Liver (tissue), 8 donors: ENCODE measurements at regions not wholly inside any gene's neighbourhood (a gene's known extent, or its start where the extent isn't known, plus 50 kb on each side); places are given as distances from the start of the nearest gene placed in this dataset.

Experiments
- DNase-seq: peaks from one replicate; pipeline ENCODE4 v3.0.0-alpha.2; 2017; ENCODE audit warnings: low spot score
- H3K27ac ChIP-seq, 2 donors: one replicate each; pipeline ENCODE4 v1.7.0; 2013; ENCODE audit warnings: inconsistent platforms in 2 of 2, low read length in 2 of 2, control low read depth in 1 of 2, low read depth in 1 of 2, mild to moderate bottlenecking in 1 of 2
- H3K27me3 ChIP-seq, 4 donors: one replicate each; pipeline versions ENCODE4 v1.6.1 to v1.7.0; 2013; ENCODE audit warnings: low read length in 3 of 4, inconsistent platforms in 1 of 4, mild to moderate bottlenecking in 1 of 4, moderate library complexity in 1 of 4; ENCODE audit not compliant: control insufficient read depth in 4 of 4, insufficient read depth in 4 of 4
- H3K36me3 ChIP-seq, 4 donors: one replicate each; pipeline versions ENCODE4 v1.6.1 to v1.7.0; 2013; ENCODE audit warnings: low read length in 3 of 4, mild to moderate bottlenecking in 3 of 4, low read depth in 1 of 4, moderate library complexity in 1 of 4; ENCODE audit not compliant: control insufficient read depth in 4 of 4, insufficient read depth in 3 of 4
- H3K4me1 ChIP-seq, 4 donors: one replicate each; pipeline versions ENCODE4 v1.6.1 to v1.7.0; 2013; ENCODE audit warnings: low read length in 3 of 4, mild to moderate bottlenecking in 3 of 4, moderate library complexity in 1 of 4; ENCODE audit not compliant: control insufficient read depth in 4 of 4, insufficient read depth in 4 of 4
- H3K4me3 ChIP-seq, 3 donors: one replicate each; pipeline versions ENCODE4 v1.6.1 to v1.7.0; 2013; ENCODE audit warnings: low read length in 3 of 3, control low read depth in 1 of 3, low read depth in 1 of 3, mild to moderate bottlenecking in 1 of 3
- H3K9ac ChIP-seq, 2 donors: one replicate each; pipeline ENCODE4 v1.7.0; 2013; ENCODE audit warnings: low read length in 2 of 2, mild to moderate bottlenecking in 2 of 2, moderate library complexity in 2 of 2, control low read depth in 1 of 2, low read depth in 1 of 2
- H3K9me3 ChIP-seq, 4 donors: one replicate each; pipeline versions ENCODE4 v1.6.1 to v1.7.0; 2013; ENCODE audit warnings: low read length in 3 of 4; ENCODE audit not compliant: control insufficient read depth in 4 of 4
- ATF3 ChIP-seq: IDR thresholded peaks from 2 replicates; pipeline ENCODE4 v1.6.1; 2016; ENCODE audit warnings: antibody characterized with exemption
- CTCF ChIP-seq: fragments of 150-350 bp; IDR thresholded peaks from 2 replicates; pipeline ENCODE4 v1.5.1; 2017; ENCODE audit warnings: improper control_type of control experiment, low read depth, low read length; ENCODE audit not compliant: missing input control
- EGR1 ChIP-seq, 2 donors: IDR thresholded peaks; 2 replicates each; pipeline ENCODE4 v1.6.1; 2016 to 2018; ENCODE audit warnings: antibody characterized with exemption in 2 of 2, low read depth in 2 of 2
- FOXA1 ChIP-seq: IDR thresholded peaks from 2 replicates; pipeline ENCODE4 v1.6.1; 2016; ENCODE audit warnings: antibody characterized with exemption
- FOXA2 ChIP-seq: IDR thresholded peaks from 2 replicates; pipeline ENCODE4 v1.6.1; 2016; ENCODE audit warnings: antibody characterized with exemption
- GABPA ChIP-seq, 2 donors: IDR thresholded peaks in 1 of 2; conservative IDR thresholded peaks in 1 of 2; 2 replicates each; pipeline ENCODE4 v1.6.1; 2016; ENCODE audit warnings: antibody characterized with exemption in 2 of 2, mild to moderate bottlenecking in 1 of 2, moderate library complexity in 1 of 2
- HNF4A ChIP-seq, 2 donors: conservative IDR thresholded peaks; 2 replicates each; pipeline ENCODE4 v1.6.1; 2016; ENCODE audit warnings: antibody characterized with exemption in 2 of 2, mild to moderate bottlenecking in 2 of 2
- HNF4G ChIP-seq: IDR thresholded peaks from 2 replicates; pipeline ENCODE4 v1.6.1; 2016; ENCODE audit warnings: antibody characterized with exemption
- JUND ChIP-seq, 2 donors: IDR thresholded peaks; 2 replicates each; pipeline ENCODE4 v1.6.1; 2016; ENCODE audit warnings: antibody characterized with exemption in 2 of 2
- MAX ChIP-seq: IDR thresholded peaks from 2 replicates; pipeline ENCODE4 v1.6.1; 2016; ENCODE audit warnings: antibody characterized with exemption
- NR2F2 ChIP-seq: IDR thresholded peaks from 2 replicates; pipeline ENCODE4 v1.6.1; 2016; ENCODE audit warnings: antibody characterized with exemption
- RAD21 ChIP-seq, 2 donors: IDR thresholded peaks; 2 replicates each; pipeline ENCODE4 v1.6.1; 2016; ENCODE audit warnings: antibody characterized with exemption in 2 of 2, mild to moderate bottlenecking in 2 of 2
- RXRA ChIP-seq, 2 donors: IDR thresholded peaks; 2 replicates each; pipeline ENCODE4 v1.6.1; 2017 to 2018; ENCODE audit warnings: antibody characterized with exemption in 2 of 2, mild to moderate bottlenecking in 1 of 2
- SP1 ChIP-seq: IDR thresholded peaks from 2 replicates; pipeline ENCODE4 v1.6.1; 2018; ENCODE audit warnings: antibody characterized with exemption, mild to moderate bottlenecking
- TAF1 ChIP-seq: conservative IDR thresholded peaks from 2 replicates; pipeline ENCODE4 v1.6.1; 2016; ENCODE audit warnings: antibody characterized with exemption, mild to moderate bottlenecking
- YY1 ChIP-seq: IDR thresholded peaks from 2 replicates; pipeline ENCODE4 v1.6.1; 2016; ENCODE audit warnings: antibody characterized with exemption, mild to moderate bottlenecking
- ZBTB33 ChIP-seq: IDR thresholded peaks from 2 replicates; pipeline ENCODE4 v1.6.1; 2016; ENCODE audit warnings: antibody characterized with exemption
- WGBS: extraction: QIAGEN DNeasy Blood & Tissue Kit; methylation state at CpG from one replicate; pipeline ENCODE4 v1.1.7; 2013; 5-methylcytosine and 5-hydroxymethylcytosine counted together
- TF ChIP-seq, protein P1 (sequence below): IDR thresholded peaks from 2 replicates; pipeline ENCODE4 v1.6.1; 2016; ENCODE audit warnings: antibody characterized with exemption, mild to moderate bottlenecking
- donor health status: healthy.
- donor health status: healthy.
- donor health status: healthy.
- donor health status: healthy.
- donor health status: healthy.

DNA sequence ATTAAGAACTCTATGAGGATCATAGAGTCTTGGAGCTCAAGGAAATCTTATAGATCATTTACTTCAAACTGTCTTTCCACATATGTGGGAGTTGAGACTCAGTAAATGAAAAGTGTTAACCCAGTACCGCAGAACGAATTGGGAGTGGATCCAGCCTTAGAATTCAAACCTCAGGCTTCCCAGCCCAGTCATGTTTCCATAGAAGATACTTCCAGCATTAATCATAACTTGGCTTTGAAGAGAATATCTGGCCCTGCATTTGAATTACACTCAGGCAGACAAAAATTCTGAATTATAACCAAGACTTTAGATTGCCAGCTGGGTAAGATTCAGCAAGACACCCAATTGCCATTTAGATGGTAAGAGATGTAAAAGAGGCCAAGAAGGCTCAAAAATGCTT lies 972.0 kb downstream of the TUSC7 start:
- no peaks in the 10 kb centered on the region for H3K9me3 ChIP-seq
- H3K4me1 ChIP-seq = no peaks in the 10 kb centered on the region
- no peak for DNase-seq
- H3K9ac ChIP-seq = no peak overlapping the region
- no peak overlapping the region for H3K4me3 ChIP-seq
- H3K27me3 ChIP-seq = peaks cover 0 to 7% (median 0%) of the 10 kb centered on the region in 4 donors
- H3K36me3 ChIP-seq = no peaks in the 10 kb centered on the region
- 75% methylated on average over 2 of the region's 2 CpGs for WGBS
- no peak overlapping the region for H3K27ac ChIP-seq
- TF ChIP-seq ZBTB33 = no peak
- TF ChIP-seq JUND (IDR thresholded peaks at IDR 0.05) = no peak
- no peak for TF ChIP-seq SP1
- no peak for TF ChIP-seq NR2F2
- no peak for TF ChIP-seq GABPA (IDR thresholded peaks at IDR 0.05 in 1 of 2, conservative IDR thresholded peaks at IDR 0.05 in 1 of 2)
- TF ChIP-seq EGR1 (IDR thresholded peaks at IDR 0.05; ENCODE audit: low read depth in 2 of 2) = no peak
- TF ChIP-seq FOXA2 = no peak
- no peak for TF ChIP-seq HNF4A (conservative IDR thresholded peaks at IDR 0.05)
- no peak for TF ChIP-seq HNF4G
- TF ChIP-seq FOXA1 = no peak
- no peak for TF ChIP-seq RXRA (IDR thresholded peaks at IDR 0.05)
- TF ChIP-seq, protein P1, sequence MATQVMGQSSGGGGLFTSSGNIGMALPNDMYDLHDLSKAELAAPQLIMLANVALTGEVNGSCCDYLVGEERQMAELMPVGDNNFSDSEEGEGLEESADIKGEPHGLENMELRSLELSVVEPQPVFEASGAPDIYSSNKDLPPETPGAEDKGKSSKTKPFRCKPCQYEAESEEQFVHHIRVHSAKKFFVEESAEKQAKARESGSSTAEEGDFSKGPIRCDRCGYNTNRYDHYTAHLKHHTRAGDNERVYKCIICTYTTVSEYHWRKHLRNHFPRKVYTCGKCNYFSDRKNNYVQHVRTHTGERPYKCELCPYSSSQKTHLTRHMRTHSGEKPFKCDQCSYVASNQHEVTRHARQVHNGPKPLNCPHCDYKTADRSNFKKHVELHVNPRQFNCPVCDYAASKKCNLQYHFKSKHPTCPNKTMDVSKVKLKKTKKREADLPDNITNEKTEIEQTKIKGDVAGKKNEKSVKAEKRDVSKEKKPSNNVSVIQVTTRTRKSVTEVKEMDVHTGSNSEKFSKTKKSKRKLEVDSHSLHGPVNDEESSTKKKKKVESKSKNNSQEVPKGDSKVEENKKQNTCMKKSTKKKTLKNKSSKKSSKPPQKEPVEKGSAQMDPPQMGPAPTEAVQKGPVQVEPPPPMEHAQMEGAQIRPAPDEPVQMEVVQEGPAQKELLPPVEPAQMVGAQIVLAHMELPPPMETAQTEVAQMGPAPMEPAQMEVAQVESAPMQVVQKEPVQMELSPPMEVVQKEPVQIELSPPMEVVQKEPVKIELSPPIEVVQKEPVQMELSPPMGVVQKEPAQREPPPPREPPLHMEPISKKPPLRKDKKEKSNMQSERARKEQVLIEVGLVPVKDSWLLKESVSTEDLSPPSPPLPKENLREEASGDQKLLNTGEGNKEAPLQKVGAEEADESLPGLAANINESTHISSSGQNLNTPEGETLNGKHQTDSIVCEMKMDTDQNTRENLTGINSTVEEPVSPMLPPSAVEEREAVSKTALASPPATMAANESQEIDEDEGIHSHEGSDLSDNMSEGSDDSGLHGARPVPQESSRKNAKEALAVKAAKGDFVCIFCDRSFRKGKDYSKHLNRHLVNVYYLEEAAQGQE = no peak
- no peak for TF ChIP-seq CTCF
- no peak for TF ChIP-seq YY1
- no peak for TF ChIP-seq ATF3
- no peak for TF ChIP-seq RAD21 (IDR thresholded peaks at IDR 0.05)
- no peak for TF ChIP-seq MAX
- no peak for TF ChIP-seq TAF1

GRCh38 chr3:117687096-117687495 lies 977.5 kb downstream of the TUSC7 start:
- H3K27me3 ChIP-seq = peaks cover 0 to 7% (median 2%) of the 10 kb centered on the region in 4 donors
- no peak overlapping the region for H3K4me3 ChIP-seq
- 69% methylated on average over 2 of the region's 2 CpGs for WGBS
- H3K27ac ChIP-seq = no peak overlapping the region
- H3K36me3 ChIP-seq = no peaks in the 10 kb centered on the region
- DNase-seq = no peak
- H3K9ac ChIP-seq = no peak overlapping the region
- H3K9me3 ChIP-seq = no peaks in the 10 kb centered on the region
- H3K4me1 ChIP-seq = no peaks in the 10 kb centered on the region
- no peak for TF ChIP-seq HNF4G
- no peak for TF ChIP-seq FOXA1
- no peak for TF ChIP-seq SP1
- TF ChIP-seq GABPA (IDR thresholded peaks at IDR 0.05 in 1 of 2, conservative IDR thresholded peaks at IDR 0.05 in 1 of 2) = no peak
- TF ChIP-seq ZBTB33 = no peak
- no peak for TF ChIP-seq FOXA2
- no peak for TF ChIP-seq CTCF
